ENCODE measurements at regions not wholly inside any gene's neighbourhood (a gene's known extent, or its start where the extent isn't known, plus 50 kb on each side); places are given as distances from the start of the nearest gene placed in this dataset.

DNA sequence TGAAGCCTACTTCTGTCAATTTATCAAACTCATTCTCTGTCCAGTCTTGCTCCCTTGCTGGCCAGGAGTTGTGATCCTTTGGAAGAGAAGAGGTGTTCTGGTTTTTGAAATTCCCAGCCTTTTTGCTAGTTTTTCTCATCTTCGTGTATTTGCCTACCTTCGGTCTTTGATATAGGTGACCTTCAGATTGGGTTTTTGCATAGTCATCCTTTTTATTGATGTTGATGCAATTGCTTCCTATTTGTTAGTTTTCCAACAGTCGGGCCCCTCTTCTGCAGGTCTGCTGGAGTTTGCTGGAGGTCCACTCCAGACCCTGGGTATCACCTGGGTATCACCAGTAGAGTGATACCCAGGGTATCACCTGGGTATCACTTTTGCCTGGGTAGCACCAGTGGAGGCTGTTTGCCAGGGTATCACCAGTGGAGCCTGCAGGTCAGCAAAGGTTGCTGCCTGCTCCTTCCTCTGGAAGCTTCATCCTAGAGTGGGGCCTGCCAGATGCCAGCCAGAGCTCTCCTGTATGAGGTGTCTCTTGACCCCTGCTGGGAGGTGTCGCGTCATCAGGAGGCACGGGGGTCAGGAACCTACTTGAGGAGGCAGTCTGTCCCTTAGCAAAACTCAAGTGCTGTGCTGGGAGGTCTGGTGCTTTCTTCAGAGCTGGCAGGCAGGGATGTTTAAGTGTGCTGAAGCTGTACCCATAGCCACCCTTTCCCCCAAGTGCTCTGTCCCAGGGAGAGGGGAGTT is 684.2 kb downstream of the PCDH18 start:
- Histone ChIP-seq H2AK5ac (ENCODE audit: low read depth, low read length) (no peak overlapping the region), H3K56ac (ENCODE audit: extremely low read depth, insufficient read depth, low read length) (no peak overlapping the region), H3K9ac (ENCODE audit: low read depth, low read length) (no peak overlapping the region), H3K4me1 (ENCODE audit: control insufficient read depth, insufficient read depth, low read length) (no peaks in the 10 kb centered on the region), H3K36me3 (ENCODE audit: control insufficient read depth, insufficient read depth, low read length) (no peaks in the 10 kb centered on the region), H3K4ac (ENCODE audit: low read depth, low read length) (no peak overlapping the region), H3K4me2 (ENCODE audit: low read depth, low read length) (no peak overlapping the region), H4K91ac (ENCODE audit: insufficient read depth, low read depth, low read length) (no peak overlapping the region), H2AFZ (replicated peaks; ENCODE audit: low read length, poor library complexity) (no peak overlapping the region), H3K14ac (replicated peaks; ENCODE audit: low read depth, low read length) (no peak overlapping the region), H4K5ac (ENCODE audit: low read depth, low read length) (no peak overlapping the region), H3K9me3 (ENCODE audit: control insufficient read depth, insufficient read depth, low read length) (no peaks in the 10 kb centered on the region), H2BK120ac (ENCODE audit: low read depth, low read length) (no peak overlapping the region), H3K27ac (ENCODE audit: insufficient read depth, low read length) (no peak overlapping the region), H4K8ac (ENCODE audit: low read depth in 2 of 2, low read length in 2 of 2) (no peak overlapping the region), H3K79me1 (ENCODE audit: low read depth in 1 of 2, low read length in 2 of 2) (no peaks in the 10 kb centered on the region), H2AK9ac (replicated peaks; ENCODE audit: low read depth, low read length, poor library complexity) (no peak overlapping the region), H2BK15ac (ENCODE audit: low read depth, low read length) (no peak overlapping the region), H2BK20ac (ENCODE audit: low read depth, low read length) (no peak overlapping the region), H4K20me1 (ENCODE audit: insufficient read depth, low read length) (no peaks in the 10 kb centered on the region), H3K18ac (ENCODE audit: low read depth, low read length) (no peak overlapping the region), H3K27me3 (ENCODE audit: control insufficient read depth, insufficient read depth, low read length) (no peaks in the 10 kb centered on the region), H2BK5ac (ENCODE audit: low read depth, low read length, poor library complexity, severe bottlenecking) (no peak overlapping the region), H3K23ac (ENCODE audit: low read depth, low read length) (no peak overlapping the region), H3K9me1 (ENCODE audit: insufficient read depth, low read length) (no peaks in the 10 kb centered on the region), H3K4me3 (ENCODE audit: insufficient read depth, low read depth, low read length) (no peak overlapping the region)
- DNase-seq, result no peak
- no CpG with 5 or more reads among the region's 6 CpGs for WGBS, 2 experiments (ENCODE audit: extremely low coverage in 2 of 2, insufficient read length in 1 of 2)
- no peak for ATAC-seq (ENCODE audit: low read depth)
- TF ChIP-seq RCOR1 (IDR thresholded peaks at IDR 0.05; ENCODE audit: insufficient replicate concordance, low read length), result no peak
- peak; percentile 65 for TF ChIP-seq NFE2L2 (IDR thresholded peaks at IDR 0.05; ENCODE audit: low read depth, low read length)
- peak; percentile 60 for TF ChIP-seq MAFK (IDR thresholded peaks at IDR 0.05; ENCODE audit: low read depth, low read length)
- CTCF ChIA-PET, result no interaction called here
- in situ Hi-C loops (cut with MboI; ENCODE audit: low sequenced_read_pairs), result no loop called here
- intact Hi-C loops (cut with micrococcal nuclease), result no loop called here
- BruUV-seq (replicated peaks), result no TSS peak
- dilution Hi-C loops (cut with HindIII; ENCODE audit: low sequenced_read_pairs, unreplicated experiment), result no loop called here
- POLR2A ChIA-PET (ENCODE audit: unreplicated experiment), result no interaction called here

Measured in IMR-90 (cell line).